A673 (cell line): ENCODE measurements at regions not wholly inside any gene's neighbourhood (a gene's known extent, or its start where the extent isn't known, plus 50 kb on each side); places are given as distances from the start of the nearest gene placed in this dataset.

Source experiments
- BruUV-seq: library from RNA; stranded (reverse); fragments of 400-500 nt; replicated peaks from 2 replicates; lab custom pipeline; 2021; lab: Mats Ljungman, UMichigan
- CTCF ChIA-PET: fragments of 300-600 bp; sonication (Branson Sonifier 250); formaldehyde crosslinking; loops from one replicate; lab custom pipeline; 2022; ENCODE audit warnings: antibody characterized with exemption; lab: Charles Lee
- POLR2A ChIA-PET: fragments of 300-600 bp; sonication (Branson Sonifier 250); formaldehyde crosslinking; loops from one replicate; lab custom pipeline; 2022; ENCODE audit warnings: antibody characterized with exemption; ENCODE audit not compliant: low non-redundant PET; lab: Charles Lee
- DNase-seq: peaks from one replicate; pipeline ENCODE4 v3.0.0-alpha.2; 2015; ENCODE audit warnings: low spot score
- H3K27ac ChIP-seq: fragments of 200-600 bp; sonication (generic); 2 replicates; pipeline ENCODE4 v1.5.1; 2016; ENCODE audit warnings: mixed run types, low read depth, mild to moderate bottlenecking, mixed read lengths, antibody characterized with exemption, low read length; ENCODE audit not compliant: poor library complexity, severe bottlenecking
- H3K27me3 ChIP-seq: fragments of 200-600 bp; sonication (generic); replicated peaks from 2 replicates; pipeline ENCODE4 v1.6.1; 2017; ENCODE audit warnings: mixed run types, low read depth, mild to moderate bottlenecking, mixed read lengths, antibody characterized with exemption, low read length; ENCODE audit not compliant: insufficient read depth, poor library complexity
- H3K36me3 ChIP-seq: fragments of 200-600 bp; sonication (generic); 2 replicates; pipeline ENCODE4 v1.6.1; 2016; ENCODE audit warnings: mixed run types, mild to moderate bottlenecking, mixed read lengths, antibody characterized with exemption, low read length; ENCODE audit not compliant: insufficient read depth, poor library complexity, severe bottlenecking
- H3K4me1 ChIP-seq: fragments of 200-600 bp; sonication (generic); 2 replicates; pipeline ENCODE4 v1.6.1; 2017; ENCODE audit warnings: mixed run types, mild to moderate bottlenecking, mixed read lengths, antibody characterized with exemption, low read length; ENCODE audit not compliant: insufficient read depth, poor library complexity, severe bottlenecking
- H3K4me3 ChIP-seq: fragments of 200-600 bp; sonication (generic); 2 replicates; pipeline ENCODE4 v1.5.1; 2016; ENCODE audit warnings: low read depth, mixed run types, mild to moderate bottlenecking, mixed read lengths, low read length; ENCODE audit not compliant: poor library complexity, severe bottlenecking
- H3K9me3 ChIP-seq: fragments of 200-600 bp; sonication (generic); 2 replicates; pipeline ENCODE4 v1.6.1; 2016; ENCODE audit warnings: mixed run types, low read depth, mild to moderate bottlenecking, mixed read lengths, antibody characterized with exemption, low read length; ENCODE audit not compliant: poor library complexity, severe bottlenecking
- CTCF ChIP-seq: fragments of 300-800, 200-600 bp; sonication (generic); conservative IDR thresholded peaks from 2 replicates; pipeline ENCODE4 v1.5.1; 2017; ENCODE audit warnings: low read depth, mild to moderate bottlenecking, antibody characterized with exemption, low read length, moderate library complexity, mixed read lengths
- EZH2 ChIP-seq: fragments of 200-600 bp; sonication (generic); IDR thresholded peaks from 2 replicates; pipeline ENCODE4 v1.6.1; 2017; ENCODE audit warnings: borderline replicate concordance, low read depth, mild to moderate bottlenecking, mixed read lengths, antibody characterized with exemption, low read length; ENCODE audit not compliant: poor library complexity, severe bottlenecking
- intact Hi-C: fragments of 100-400 bp; cut with micrococcal nuclease; formaldehyde crosslinking; loops from one replicate; pipeline ENCODE4 v1.10.0; 2022; ENCODE audit not compliant: unreplicated experiment

GRCh38 chr3:113055201-113055600, 64.4 kb downstream of the GTPBP8 start:
- TF ChIP-seq EZH2 (no peak), CTCF (no peak)
- no peak for DNase-seq
- no peaks in the 10 kb centered on the region for H3K36me3 ChIP-seq
- ChIA-PET POLR2A (no interaction called here), CTCF (no interaction called here)
- no peak overlapping the region for H3K27ac ChIP-seq
- H3K4me1 ChIP-seq: peaks cover 22% of the 10 kb centered on the region
- H3K4me3 ChIP-seq: no peak overlapping the region
- BruUV-seq: no TSS peak
- no peaks in the 10 kb centered on the region for H3K9me3 ChIP-seq
- intact Hi-C loops: no loop called here
- H3K27me3 ChIP-seq: peaks cover 15% of the 10 kb centered on the region

DNA sequence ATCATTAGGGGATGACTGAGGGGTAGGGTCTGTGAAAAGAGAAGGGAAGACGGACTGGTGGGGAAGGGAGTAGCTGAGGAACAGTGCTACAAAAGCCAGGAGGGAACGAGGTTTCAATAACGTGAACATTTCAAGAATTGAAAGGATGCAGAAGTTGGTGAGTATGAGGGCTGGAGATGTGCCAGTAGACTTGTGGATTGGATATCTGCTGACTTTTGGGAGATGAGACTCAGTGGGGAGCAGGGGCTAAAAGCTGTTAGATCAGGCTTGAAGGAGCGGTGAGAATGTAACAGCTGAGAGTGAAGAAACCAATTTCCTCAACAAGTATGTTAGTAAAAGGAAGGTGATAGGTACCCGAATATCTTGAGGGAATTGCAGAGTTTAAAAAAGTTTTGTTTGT, 65.2 kb downstream of the GTPBP8 start:
- no peaks in the 10 kb centered on the region for H3K36me3 ChIP-seq
- peaks cover 15% of the 10 kb centered on the region for H3K27me3 ChIP-seq
- TF ChIP-seq CTCF: no peak
- TF ChIP-seq EZH2: no peak
- ChIA-PET POLR2A (no interaction called here), CTCF (no interaction called here)
- intact Hi-C loops: no loop called here
- BruUV-seq: no TSS peak
- H3K9me3 ChIP-seq: no peaks in the 10 kb centered on the region
- no peak for DNase-seq
- H3K4me1 ChIP-seq: peaks cover 21% of the 10 kb centered on the region
- H3K27ac ChIP-seq: no peak overlapping the region
- no peak overlapping the region for H3K4me3 ChIP-seq

GRCh38 chr3:113057117-113057516, 66.3 kb downstream of the GTPBP8 start:
- intact Hi-C loops: no loop called here

More at GRCh38 chr3:113057117-113057516, 66.3 kb downstream of the GTPBP8 start:
- peaks cover 15% of the 10 kb centered on the region for H3K4me1 ChIP-seq
- no peak for TF ChIP-seq EZH2
- no peak for TF ChIP-seq CTCF
- no TSS peak for BruUV-seq
- POLR2A ChIA-PET: no interaction called here
- CTCF ChIA-PET: no interaction called here
- H3K27ac ChIP-seq: no peak overlapping the region
- H3K4me3 ChIP-seq: no peak overlapping the region
- no peaks in the 10 kb centered on the region for H3K9me3 ChIP-seq
- DNase-seq: no peak
- peaks cover 15% of the 10 kb centered on the region for H3K27me3 ChIP-seq
- H3K36me3 ChIP-seq: no peaks in the 10 kb centered on the region
